Muscle of arm (tissue), 1 donor: ENCODE measurements at regions not wholly inside any gene's neighbourhood (a gene's known extent, or its start where the extent isn't known, plus 50 kb on each side); places are given as distances from the start of the nearest gene placed in this dataset.

ENCODE experiments used
- DNase-seq: peaks from one replicate; pipeline ENCODE4 v3.0.0-alpha.2; 2013

GRCh38 chr7:47663851-47664250, 81.9 kb upstream of the TNS3 start:
- DNase-seq: peak; percentile 53

- no peak for DNase-seq
Measured at GRCh38 chr7:47663213-47663612, 81.3 kb upstream of the TNS3 start.

DNA sequence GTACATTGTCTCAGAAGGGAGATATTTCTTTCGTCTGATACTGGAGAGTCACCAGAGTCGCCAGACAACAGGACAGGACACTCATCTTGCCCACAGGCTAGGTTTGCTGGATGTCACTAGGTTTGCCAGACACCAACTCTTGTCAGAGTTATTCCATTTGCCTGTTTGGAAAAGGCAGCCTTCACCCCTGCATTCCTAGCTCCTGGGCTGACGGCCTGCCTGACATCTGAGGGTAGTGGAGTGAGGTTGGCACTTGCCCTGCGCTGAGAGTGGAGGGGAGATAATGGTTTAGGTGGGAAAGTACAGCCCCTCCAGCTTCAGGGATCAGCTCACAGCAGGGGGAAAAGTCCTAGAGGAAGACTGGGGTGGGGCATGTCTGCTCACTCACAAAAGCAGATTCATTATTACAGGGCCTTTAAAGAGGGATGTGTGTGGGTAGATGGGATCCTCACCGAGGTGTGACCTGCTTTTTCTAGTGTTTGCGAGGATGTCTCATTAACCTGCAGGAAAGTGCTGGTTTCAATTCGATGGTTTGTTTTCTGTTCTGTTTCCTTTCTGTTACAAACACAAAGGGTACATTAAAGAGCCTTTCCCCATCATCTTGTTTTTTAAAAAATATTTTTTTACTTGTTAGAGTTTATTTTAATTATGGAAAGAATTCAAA, 79.3 kb upstream of the TNS3 start:
- no peak for DNase-seq

DNA sequence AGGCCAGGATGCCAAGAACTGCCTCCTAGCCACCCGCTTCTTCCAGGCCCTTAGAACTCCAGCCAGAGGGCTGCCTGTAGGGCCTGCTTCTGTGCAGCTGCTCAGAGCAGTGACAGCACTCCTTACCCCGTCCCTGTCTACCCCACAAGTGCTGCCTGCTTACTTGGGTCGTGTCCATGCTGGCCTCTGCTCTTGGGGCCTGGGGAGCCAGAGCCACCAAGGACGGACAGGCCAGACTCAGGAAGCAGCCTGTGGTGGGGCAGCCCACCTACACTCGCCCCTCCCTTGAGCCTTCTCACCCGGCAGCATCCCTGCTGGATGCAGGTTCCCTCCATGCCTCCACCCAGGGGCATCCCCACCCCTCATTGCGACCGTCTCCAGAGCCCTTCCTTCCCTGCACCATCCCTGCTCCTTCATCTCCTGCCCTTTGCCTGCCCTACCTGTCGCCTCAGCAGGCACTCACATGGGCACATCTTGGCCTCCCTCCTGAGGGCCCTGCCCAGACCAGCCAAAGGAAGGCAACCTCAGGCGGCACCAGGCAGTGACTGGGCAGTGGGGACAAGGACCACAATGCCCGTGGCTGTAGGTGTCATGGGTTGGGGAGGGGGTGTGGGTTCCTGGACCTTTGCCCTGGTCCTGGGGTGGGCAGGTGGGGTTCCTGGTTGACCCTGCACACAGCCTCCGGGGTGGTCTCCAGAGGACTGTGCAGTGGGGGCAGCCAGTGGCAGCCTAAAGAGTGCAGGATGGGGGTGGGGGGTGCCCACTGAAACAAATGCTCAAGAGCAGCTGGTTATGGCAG, 78.0 kb upstream of the TNS3 start:
- DNase-seq: no peak

GRCh38 chr7:47658886-47659635, 77.2 kb upstream of the TNS3 start:
- DNase-seq: no peak

GRCh38 chr7:47657126-47657525, 75.2 kb upstream of the TNS3 start:
- DNase-seq: no peak

- DNase-seq: no peak
Measured at GRCh38 chr7:47654672-47655298, 72.9 kb upstream of the TNS3 start.

- DNase-seq: no peak
Measured at GRCh38 chr7:47653550-47654411, 71.9 kb upstream of the TNS3 start.

DNA sequence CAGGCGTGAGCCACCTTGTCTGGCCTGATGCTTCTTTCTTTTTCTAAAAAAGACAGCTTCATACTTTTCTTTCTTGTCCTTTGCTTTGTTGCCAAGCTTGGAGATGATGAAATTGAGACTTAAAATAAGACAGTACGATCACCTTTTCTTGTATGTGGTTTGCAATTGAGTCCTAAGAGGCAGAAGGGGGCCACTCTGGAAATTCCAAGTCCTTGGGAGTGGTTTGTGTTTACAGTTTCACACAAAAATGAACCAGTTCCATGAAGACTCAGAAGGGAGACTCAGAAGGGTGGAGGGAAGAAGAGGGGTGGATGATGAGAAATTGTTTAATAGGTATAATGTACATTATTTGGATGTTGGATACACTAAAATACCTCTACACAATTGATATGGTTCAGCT, 70.7 kb upstream of the TNS3 start:
- DNase-seq: no peak

GRCh38 chr7:47651355-47652317, 69.7 kb upstream of the TNS3 start:
- no peak for DNase-seq

GRCh38 chr7:47649919-47650318, 68.0 kb upstream of the TNS3 start:
- DNase-seq: no peak

DNA sequence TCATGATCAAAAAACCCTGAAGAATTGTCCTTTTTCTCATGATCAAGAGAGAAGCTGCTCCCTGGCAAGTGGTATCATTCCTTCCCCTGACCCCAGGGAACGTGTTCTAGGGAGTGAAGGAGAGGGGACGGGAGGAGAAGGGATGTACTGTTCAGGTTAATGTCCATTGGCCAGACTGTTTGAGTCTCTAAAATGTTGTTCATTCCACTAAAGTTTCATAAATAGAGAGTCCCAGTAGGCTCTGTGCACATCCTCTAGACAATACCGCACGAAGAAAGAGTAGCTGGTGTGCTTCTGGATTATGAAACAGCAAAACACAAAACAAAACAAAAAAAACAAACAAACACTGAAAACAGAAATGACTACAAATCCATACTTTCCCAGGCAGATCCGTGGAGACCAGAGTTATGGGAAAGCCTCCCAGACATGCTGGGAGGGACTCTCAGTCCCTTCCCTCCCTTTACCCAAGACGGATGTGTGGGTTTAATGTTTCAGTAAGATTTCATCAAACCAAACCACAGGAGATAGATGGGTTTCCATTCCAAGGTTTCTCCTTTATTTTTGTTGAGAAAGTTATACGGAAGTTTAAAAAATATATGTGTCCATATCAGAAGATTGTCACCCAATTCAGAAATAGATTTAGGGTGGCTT, 66.5 kb upstream of the TNS3 start:
- no peak for DNase-seq

- no peak for DNase-seq
Measured at GRCh38 chr7:47647918-47648250, 66.0 kb upstream of the TNS3 start.

DNA sequence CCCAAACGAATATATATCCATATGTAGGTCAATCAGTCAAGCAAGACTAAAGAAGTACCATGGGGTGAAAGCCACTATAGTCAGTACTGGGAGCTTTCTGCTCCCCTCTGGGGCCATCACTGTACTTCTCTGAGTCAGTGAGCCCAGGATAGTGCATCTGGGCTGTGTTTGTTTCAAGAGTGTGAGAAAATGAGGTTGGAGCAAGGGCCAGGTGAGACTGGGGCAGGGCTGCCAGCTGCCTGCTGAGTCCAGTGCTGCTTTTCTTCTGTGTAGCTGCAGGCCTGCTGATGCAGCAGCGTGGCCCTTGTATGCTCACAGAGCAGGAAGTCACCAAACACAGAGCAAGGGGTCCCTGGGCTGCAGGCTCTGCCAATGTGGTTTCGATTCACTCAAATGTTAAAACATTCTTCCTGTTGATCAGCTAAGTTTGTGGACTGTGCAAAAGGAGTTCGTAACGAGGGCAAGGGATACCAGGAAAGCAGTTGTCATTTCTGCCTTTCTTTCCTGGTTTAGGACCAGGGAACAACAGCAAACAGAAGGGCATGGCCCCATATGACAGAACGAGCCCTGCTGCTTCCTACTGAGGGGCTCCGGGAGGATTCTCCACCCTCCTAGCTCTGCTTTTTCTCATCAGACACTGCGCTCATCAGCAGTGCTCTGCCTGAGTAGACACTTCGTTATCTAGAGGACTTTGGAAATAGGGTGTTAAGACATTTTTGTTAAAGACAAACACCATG, 65.4 kb upstream of the TNS3 start:
- no peak for DNase-seq

DNA sequence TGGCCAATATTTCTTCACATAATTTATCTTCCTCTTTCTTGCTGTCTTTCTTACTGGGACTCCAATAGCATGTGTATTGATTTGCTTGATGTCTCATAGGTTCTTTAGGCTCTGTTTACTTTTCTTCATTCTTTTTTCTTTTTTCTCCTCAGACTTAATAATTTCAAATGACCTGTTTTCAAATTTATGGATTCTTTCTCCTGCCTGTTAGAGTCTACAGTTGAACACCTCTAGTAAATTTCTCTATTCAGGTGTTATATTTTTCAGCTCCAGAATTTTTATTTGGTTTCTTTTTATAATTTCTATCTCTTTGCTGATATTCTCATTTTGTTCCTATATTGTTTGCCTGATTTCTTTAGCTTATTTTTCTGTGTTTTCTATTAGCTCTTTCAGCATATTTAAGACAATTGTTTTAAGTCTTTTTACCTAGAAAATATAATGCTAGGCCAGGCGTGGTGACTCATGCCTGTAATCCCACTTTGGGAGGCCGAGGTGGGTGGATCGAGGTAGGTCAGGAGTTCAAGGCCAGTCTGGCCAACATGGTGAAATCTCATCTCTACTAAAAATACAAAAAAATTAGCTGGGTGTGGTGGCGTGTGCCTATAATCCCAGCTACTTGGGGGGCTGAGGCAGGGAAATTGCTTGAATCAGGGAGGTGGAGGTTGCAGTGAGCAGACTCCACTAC, 61.9 kb upstream of the TNS3 start:
- DNase-seq: no peak

- no peak for DNase-seq
Measured at GRCh38 chr7:47640265-47640664, 58.4 kb upstream of the TNS3 start.

GRCh38 chr7:47639495-47640110, 57.7 kb upstream of the TNS3 start:
- DNase-seq: no peak
